ENCODE measurements at regions not wholly inside any gene's neighbourhood (a gene's known extent, or its start where the extent isn't known, plus 50 kb on each side); places are given as distances from the start of the nearest gene placed in this dataset.

DNA sequence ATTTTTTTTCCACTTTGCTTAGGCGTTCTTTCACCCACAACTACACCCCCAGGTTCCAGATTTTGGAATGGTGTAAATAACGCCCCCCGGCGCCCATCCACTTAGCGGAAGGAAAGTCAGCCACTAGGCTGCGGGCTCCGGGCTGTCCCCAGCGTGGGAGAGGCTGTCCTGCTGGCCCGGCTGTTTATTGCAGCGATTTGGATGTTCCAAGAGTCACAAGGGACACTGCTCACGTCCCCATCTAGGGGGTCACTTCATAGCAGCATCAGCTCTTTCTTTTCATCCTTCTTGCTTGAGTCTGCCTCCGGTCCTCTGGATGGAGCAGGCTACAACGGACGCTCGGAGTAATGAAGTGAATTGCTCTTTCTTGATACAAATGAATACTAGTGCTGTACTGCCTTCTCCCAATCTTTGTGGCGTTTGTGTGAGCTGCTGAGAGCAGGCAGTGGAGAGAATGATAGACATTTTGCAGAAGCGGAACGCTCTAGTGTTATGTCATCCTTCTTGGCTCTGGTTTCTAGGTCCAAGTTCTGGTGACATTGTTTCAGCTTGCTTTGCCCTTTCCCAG is 50.7 kb upstream of the PAIP2B start:
- DNase-seq (ENCODE audit: low read depth), result peak; percentile 20
- TF ChIP-seq, protein P1, sequence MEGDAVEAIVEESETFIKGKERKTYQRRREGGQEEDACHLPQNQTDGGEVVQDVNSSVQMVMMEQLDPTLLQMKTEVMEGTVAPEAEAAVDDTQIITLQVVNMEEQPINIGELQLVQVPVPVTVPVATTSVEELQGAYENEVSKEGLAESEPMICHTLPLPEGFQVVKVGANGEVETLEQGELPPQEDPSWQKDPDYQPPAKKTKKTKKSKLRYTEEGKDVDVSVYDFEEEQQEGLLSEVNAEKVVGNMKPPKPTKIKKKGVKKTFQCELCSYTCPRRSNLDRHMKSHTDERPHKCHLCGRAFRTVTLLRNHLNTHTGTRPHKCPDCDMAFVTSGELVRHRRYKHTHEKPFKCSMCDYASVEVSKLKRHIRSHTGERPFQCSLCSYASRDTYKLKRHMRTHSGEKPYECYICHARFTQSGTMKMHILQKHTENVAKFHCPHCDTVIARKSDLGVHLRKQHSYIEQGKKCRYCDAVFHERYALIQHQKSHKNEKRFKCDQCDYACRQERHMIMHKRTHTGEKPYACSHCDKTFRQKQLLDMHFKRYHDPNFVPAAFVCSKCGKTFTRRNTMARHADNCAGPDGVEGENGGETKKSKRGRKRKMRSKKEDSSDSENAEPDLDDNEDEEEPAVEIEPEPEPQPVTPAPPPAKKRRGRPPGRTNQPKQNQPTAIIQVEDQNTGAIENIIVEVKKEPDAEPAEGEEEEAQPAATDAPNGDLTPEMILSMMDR (conservative IDR thresholded peaks at IDR 0.05; ENCODE audit: low read length), result peak; percentile 44
- peak overlapping the region; percentile 77 for H3K4me3 ChIP-seq (ENCODE audit: low read length)

DNA sequence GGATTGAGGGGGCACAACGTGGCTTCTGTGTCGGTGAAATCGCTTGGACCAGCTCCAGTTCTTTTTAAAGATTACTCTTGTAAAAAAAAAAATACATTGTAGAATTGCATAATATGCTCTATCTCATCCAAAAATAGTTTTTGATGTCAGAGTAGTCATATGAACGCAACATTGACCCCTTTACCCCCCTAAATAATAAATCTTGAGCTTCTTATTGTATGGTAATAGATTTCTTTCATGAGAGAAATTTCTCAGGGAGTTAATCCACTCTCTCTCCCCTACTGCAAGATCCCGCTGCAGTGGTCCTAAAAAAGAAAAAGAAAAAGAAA is 50.2 kb upstream of the PAIP2B start:
- TF ChIP-seq, protein P1 (conservative IDR thresholded peaks at IDR 0.05; ENCODE audit: low read length), result no peak
- DNase-seq (ENCODE audit: low read depth), result no peak
- peak overlapping the region; percentile 77 for H3K4me3 ChIP-seq (ENCODE audit: low read length)

DNA sequence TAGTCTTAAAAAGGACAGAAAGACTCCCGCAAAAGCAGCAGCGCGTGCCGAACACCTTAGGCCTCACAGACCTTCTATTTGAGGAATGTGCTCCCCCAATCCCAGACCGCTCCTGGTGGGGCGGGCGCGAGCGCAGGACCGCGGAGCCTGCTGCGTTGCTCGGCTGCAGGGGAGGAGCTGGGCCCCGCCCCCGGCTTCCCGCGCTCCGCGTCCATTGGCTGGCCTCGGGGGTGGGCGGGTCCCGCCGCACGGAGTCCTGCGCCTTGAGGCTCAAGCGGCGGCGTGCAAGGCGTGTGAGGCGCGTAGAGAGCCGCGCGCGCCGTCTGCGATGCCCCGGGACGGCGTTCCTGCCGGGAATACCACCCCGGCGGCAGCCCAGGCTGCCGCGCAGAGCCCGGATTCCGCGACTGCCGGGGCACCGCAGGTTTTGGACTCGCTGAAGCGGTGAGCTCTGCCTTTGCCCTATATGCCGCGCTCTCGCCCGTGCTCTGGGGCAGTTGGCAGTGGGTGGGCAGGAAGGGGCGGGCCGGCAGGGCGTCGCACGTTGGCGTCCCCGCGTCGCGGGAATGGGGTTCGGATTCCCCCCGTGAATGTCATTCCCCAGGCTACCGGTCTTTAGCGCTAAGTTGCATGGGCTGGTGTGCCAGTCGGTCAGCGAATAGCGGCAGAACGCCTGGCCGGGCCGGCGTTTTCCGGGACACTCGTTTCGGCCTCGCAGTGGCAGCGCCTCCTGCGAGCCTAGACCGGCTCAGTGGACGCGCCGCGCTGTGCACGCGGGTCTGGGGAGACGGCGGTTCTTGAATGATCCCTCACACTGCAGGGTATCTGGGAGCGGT is 49.6 kb upstream of the PAIP2B start:
- H3K4me3 ChIP-seq (ENCODE audit: low read length), result peak overlapping the region; percentile 77
- TF ChIP-seq, protein P1 (conservative IDR thresholded peaks at IDR 0.05; ENCODE audit: low read length), result peak; percentile 19; the same call in 1 of the 2 replicates
- peak; percentile 77 for DNase-seq (ENCODE audit: low read depth)

Data from AG10803 (cell line).